GM21367 (cell line): ENCODE measurements at regions not wholly inside any gene's neighbourhood (a gene's known extent, or its start where the extent isn't known, plus 50 kb on each side); places are given as distances from the start of the nearest gene placed in this dataset.
A peak's percentile ranks its signal among the peaks of the same experiment; 100 is the strongest.

ENCODE experiments used
- ATAC-seq: cut with Tn5 transposase; IDR thresholded peaks from one replicate; pipeline ENCODE4 v1.9.1; 2021; ENCODE audit not compliant: unreplicated experiment

- ATAC-seq = no peak
Observed at GRCh38 chr4:184942444-184943425, 75.6 kb upstream of the HELT start.

GRCh38 chr4:184949020-184949419, 69.3 kb upstream of the HELT start:
- ATAC-seq = no peak

GRCh38 chr4:184950117-184950830, 68.0 kb upstream of the HELT start:
- ATAC-seq = no peak

- no peak for ATAC-seq
Observed at GRCh38 chr4:184950926-184951325, 67.4 kb upstream of the HELT start.

- no peak for ATAC-seq
Observed at GRCh38 chr4:184951668-184952160, 66.6 kb upstream of the HELT start.

GRCh38 chr4:184952522-184952921, 65.8 kb upstream of the HELT start:
- no peak for ATAC-seq

GRCh38 chr4:184953421-184953945, 64.8 kb upstream of the HELT start:
- no peak for ATAC-seq

GRCh38 chr4:184953971-184954370, 64.3 kb upstream of the HELT start:
- no peak for ATAC-seq

- ATAC-seq = no peak
Observed at GRCh38 chr4:184954482-184954881, 63.8 kb upstream of the HELT start.

GRCh38 chr4:184955116-184955515, 63.2 kb upstream of the HELT start:
- ATAC-seq = no peak

GRCh38 chr4:184955636-184956035, 62.7 kb upstream of the HELT start:
- peak; percentile 79 for ATAC-seq

GRCh38 chr4:184957446-184958115, 60.7 kb upstream of the HELT start:
- no peak for ATAC-seq

- no peak for ATAC-seq
Observed at GRCh38 chr4:184958127-184958922, 60.0 kb upstream of the HELT start.

GRCh38 chr4:184958923-184959210, 59.4 kb upstream of the HELT start:
- ATAC-seq = no peak

GRCh38 chr4:184959309-184959708, 59.0 kb upstream of the HELT start:
- no peak for ATAC-seq

- no peak for ATAC-seq
Observed at GRCh38 chr4:184959786-184960185, 58.5 kb upstream of the HELT start.

- no peak for ATAC-seq
Observed at GRCh38 chr4:184960505-184960971, 57.8 kb upstream of the HELT start.

GRCh38 chr4:184961660-184962059, 56.6 kb upstream of the HELT start:
- ATAC-seq = no peak

GRCh38 chr4:184962125-184962638, 56.1 kb upstream of the HELT start:
- ATAC-seq = no peak
